DMS153 (cell line): ENCODE measurements at regions not wholly inside any gene's neighbourhood (a gene's known extent, or its start where the extent isn't known, plus 50 kb on each side); places are given as distances from the start of the nearest gene placed in this dataset.
"Not testable (repeated sequence)": the region's sequence is repeated elsewhere in the genome, so short reads cannot be mapped to it uniquely, and the experiment has no call there.

Experiments
- DNase-seq: peaks from one replicate; lab custom pipeline; 2025; lab: John Stamatoyannopoulos, UW

DNA sequence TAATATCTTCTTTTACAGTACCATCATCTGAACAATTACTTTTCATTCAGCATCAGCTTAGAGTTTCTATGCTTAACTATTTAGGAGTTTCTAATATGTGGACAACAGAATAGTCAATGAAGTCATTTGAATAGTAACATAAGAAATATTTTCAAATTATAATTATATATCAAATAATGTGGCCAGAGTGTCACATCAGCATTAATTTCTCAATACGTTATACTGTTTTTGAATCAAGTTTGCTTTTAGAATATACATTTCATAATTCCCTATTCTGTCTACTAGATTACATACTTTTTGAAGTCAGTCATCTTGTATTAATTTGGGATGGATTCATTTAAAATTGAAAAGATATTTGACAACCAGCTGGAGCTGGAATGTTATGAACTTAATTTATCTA lies 677.4 kb upstream of the PABPC4L start:
- no peak for DNase-seq

DNA sequence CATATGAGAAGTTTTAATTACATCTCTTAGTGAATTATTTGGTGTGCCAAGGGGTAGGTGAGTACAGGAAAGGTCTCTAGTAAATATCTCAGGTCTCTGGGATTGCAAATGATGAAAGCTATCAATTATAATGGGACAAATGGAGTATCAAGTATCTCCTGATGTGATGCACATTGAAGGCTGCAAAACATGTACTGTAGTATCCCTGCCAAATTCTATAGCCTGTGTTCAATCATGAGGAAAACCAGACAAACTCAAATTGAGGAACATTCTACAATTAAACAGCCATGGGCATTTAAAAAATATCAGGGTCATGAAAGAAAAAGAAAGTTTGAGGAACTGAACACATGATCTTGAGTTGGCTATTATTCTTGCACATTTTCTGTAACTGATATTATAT lies 665.4 kb upstream of the PABPC4L start:
- no peak for DNase-seq

DNA sequence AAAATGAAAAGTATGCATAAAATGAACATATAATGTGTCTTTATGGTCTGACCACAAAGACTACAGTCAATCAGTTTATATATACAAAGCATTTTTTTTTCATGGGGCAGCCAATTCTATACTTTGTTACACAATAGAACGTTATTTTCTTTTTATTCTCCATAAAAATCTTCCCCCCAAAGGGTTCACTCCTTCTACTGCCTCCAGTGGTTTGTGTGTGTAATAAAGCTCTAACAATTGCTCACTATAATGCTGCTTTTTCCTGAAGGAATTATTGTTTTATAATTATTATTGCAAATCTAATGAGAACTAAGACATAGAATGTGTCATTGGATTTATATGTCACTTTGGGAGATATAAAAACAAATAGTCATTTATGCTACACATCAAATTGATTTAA lies 664.1 kb upstream of the PABPC4L start:
- DNase-seq = no peak

GRCh38 chr4:134862116-134862515 lies 660.5 kb upstream of the PABPC4L start:
- DNase-seq = no peak

GRCh38 chr4:134848681-134849080 lies 647.1 kb upstream of the PABPC4L start:
- DNase-seq = no peak

- DNase-seq = not testable (repeated sequence)
Measured at GRCh38 chr4:134830741-134831140, 629.2 kb upstream of the PABPC4L start.

GRCh38 chr4:134812611-134813010 lies 611.0 kb upstream of the PABPC4L start:
- DNase-seq = no peak

DNA sequence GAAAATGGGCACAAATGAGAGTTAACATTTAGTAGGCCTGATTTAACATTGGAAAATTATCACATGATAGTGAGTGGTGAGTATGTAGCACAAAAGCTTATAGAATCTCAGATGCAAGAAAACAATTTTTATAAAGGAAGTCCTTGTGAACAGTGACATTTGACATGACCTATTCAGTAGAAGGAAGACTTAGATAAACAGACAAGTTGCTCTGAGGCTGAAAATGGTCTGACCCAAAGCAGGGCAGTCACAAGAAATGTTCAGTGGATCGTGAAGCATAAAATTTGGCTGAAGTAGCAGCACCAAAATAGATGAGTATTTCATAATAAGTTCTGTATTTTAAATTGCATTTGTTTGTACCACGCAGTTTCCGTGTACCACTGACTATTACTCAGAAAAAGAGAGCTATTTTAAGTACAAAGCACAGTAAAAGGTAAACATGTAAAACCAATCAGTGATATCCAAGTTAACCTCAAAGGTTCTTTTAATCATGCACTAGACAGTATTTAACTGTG lies 605.7 kb upstream of the PABPC4L start:
- no peak for DNase-seq

GRCh38 chr4:134798573-134798972 lies 597.0 kb upstream of the PABPC4L start:
- DNase-seq = no peak

DNA sequence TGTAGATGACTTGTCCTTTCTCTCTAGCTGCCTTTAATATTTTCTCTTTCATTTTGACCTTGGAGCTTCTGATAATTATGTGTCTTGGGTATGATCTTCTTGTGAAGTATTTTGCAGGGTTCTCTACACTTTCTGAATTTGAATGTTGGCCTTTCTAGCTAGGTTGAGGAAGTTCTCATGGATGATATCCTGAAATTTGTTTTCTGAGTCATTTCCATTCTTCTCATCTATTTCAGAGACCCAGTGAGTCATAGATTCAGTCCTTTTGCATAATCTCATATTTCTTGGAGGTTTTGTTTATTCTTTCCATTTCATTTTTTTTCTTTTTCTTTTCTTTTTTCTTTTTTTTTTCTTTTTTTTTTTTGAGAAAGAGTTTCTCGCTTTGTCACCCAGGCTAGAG lies 585.7 kb upstream of the PABPC4L start:
- DNase-seq = no peak

DNA sequence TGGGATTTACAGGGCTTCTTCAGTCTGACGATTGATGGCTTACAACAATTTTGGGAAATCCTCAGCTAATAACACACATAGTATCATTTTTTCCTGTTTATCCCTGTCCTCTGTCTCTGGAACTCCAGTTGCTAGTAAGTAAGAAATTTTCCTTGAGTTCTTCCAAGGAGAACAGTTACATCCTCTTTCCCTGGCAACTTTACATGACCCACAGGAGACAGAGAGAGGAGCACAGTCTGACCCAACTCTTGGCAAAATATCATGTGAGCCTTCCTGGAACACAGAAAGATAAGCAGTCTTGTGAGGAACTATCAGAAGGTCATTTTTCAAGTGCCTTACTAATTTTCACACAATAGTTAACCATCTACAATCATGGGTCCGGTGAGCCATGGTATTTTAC lies 578.7 kb upstream of the PABPC4L start:
- no peak for DNase-seq

DNA sequence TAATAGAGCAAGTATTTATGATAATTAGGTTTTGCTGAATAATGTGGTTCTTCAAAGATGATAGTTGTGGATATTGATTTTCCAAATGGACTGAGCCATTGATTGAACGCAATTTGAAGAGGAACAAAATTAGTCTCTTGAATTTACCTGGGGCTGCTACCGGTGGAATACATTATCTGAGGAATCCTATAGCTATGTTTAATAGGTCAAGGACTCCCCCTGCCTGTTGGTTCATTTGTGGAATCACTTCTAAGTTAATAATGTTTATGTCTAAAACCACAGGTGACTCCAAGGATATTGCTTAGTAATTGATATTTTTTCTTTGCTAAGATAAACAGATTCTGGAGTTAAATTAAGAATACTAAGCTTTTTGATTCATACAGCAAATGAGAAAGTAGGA lies 576.0 kb upstream of the PABPC4L start:
- peak; percentile 24 for DNase-seq

GRCh38 chr4:134773497-134774000 lies 572.0 kb upstream of the PABPC4L start:
- DNase-seq = no peak

- no peak for DNase-seq
Measured at GRCh38 chr4:134762053-134762452, 560.5 kb upstream of the PABPC4L start.

DNA sequence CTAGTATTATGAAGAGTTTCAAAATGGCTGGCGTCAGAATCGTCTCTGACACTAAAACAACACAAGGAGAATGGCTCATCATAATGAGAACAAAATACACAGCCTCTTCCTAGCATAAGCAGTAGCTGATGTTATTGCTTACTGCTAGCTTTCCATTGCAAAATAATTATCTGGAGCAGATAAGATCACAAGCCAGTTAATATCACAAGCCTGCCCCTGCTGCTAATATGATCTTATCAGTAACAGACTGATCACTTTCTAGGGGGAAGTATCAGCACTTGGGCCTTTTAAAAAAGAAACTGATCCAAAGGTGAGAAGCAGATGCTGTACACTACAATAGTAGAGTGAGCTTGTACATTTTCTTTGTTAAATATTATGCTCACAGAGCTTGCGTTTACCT lies 554.8 kb upstream of the PABPC4L start:
- no peak for DNase-seq

DNA sequence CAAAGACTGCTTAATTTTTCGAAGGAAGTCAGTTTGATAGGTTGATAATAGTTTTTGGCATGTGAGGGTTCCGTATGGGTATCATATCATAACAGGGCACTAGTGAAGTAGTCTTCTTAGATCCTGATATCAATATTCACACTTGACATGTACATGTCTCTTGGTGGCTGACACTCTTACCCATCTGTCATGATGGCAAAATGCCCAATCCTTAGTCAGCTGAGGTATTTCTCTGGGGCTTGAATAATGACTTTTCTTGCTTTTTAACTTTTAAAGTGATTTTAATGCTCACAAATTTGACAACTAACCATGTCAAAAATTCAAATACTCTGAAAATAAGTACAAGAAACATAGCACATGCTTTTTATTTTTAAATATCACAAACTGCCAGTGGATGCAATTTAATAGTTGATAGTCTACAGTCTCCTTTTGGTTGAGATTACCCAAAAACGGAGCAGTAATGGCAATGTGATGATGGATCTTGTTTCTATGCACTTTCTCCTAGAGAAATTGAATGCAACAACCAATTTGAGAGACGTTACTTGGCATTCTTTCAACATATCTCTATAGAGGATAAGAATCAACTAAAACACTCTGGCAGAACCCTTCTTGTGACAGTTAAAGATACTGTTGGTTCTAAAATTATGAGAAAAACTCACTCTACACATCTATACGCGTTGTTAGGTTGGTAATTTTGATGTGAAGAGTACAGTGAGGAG lies 552.9 kb upstream of the PABPC4L start:
- DNase-seq = no peak

- no peak for DNase-seq
Measured at GRCh38 chr4:134753390-134753789, 551.8 kb upstream of the PABPC4L start.

DNA sequence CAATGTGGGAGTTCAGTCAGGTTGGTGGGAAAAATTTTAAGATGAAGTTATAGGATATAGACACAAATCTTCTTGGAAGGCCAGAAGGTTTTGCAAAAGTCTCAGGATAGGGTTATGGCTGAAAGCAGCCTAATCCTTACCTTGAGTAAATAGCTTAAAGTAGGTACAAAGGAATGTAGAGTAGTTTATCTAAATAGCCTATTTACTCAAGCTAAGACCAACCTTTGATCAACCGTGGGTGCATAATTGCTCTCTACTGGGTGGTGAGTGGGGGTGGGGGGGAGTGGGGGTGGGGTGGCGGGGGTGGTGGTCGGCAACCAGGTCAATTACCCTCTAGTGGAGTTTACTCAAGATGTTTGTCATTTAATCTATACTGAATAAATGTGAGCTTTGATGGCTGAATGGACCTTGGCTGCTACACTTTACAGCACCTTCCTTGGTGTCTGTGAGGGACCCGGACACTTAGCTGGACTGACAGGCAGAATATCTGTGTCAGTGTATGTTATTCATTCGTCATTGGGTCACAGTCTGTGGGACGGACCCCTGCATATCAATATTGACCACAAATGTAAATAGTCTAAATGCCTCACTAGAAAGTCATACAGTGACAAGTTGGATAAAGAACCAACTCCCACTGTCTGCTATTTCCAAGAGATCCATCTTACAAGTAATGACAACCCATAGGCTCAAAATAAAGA lies 545.7 kb upstream of the PABPC4L start:
- DNase-seq = no peak

- DNase-seq = no peak
Measured at GRCh38 chr4:134740290-134740689, 538.7 kb upstream of the PABPC4L start.

- DNase-seq = no peak
Measured at GRCh38 chr4:134735901-134736300, 534.3 kb upstream of the PABPC4L start.

- peak; percentile 42 for DNase-seq
Measured at GRCh38 chr4:134727696-134728095, 526.1 kb upstream of the PABPC4L start.

DNA sequence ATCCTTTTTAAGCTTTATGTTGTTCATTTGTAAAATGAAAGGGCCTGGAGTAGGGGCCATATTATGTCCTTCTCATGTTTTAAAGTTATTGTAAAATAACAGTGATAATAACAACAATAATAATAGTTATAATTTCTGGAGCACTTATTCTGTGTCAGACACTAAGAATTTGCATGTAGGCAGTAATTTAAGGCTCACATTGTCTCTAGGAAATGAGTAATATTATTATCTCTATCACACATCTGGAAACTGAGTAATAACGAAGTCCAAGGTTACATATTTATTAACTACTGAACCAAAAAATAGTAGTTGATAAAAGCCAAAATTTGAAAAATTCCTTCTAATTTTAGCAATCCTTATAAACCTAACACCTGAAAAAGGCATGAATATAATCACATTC lies 520.7 kb upstream of the PABPC4L start:
- no peak for DNase-seq

DNA sequence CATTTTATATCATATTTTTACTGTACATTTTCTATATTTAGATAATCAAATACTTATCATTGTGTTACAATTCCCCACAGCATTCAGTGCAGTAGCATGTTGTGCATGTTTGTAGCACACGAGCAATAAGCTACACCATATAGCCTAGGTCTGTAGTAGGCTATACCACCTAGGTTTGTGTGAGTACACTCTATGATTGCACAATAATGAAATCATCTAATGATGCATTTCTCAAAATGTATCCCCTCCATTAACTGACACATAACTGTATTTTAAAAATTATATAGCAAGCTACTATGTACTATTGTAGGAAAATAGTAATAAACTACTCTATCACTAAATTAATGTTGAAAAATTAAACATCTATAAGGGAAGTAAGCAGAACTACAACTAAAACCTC lies 518.4 kb upstream of the PABPC4L start:
- DNase-seq = no peak
